Raji (cell line): ENCODE measurements at regions not wholly inside any gene's neighbourhood (a gene's known extent, or its start where the extent isn't known, plus 50 kb on each side); places are given as distances from the start of the nearest gene placed in this dataset.

Source experiments
- POLR2A ChIP-seq: IDR thresholded peaks from 2 replicates; pipeline ENCODE4 v1.6.1; 2011; ENCODE audit warnings: low read depth, low read length, control low read depth; ENCODE audit not compliant: insufficient read depth

DNA sequence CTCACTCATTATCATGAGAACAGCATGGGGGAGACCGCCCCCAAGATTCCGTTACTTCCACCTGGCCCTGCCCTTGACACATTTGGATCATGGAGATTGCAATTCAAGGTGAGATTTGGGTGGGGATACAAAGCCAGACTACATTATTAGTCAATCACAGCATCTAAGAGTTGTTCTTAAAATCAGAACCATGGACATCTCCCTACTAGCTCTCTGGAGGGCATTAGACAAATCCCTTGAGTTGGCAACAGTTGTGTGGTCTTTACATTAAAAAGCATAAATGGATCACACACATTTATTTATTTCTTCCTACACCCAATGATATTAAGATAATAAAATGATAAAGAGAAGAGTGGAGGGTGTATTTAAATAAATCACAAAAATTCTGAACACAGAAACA lies 262.8 kb upstream of the VCX start:
- TF ChIP-seq POLR2A, result no peak

DNA sequence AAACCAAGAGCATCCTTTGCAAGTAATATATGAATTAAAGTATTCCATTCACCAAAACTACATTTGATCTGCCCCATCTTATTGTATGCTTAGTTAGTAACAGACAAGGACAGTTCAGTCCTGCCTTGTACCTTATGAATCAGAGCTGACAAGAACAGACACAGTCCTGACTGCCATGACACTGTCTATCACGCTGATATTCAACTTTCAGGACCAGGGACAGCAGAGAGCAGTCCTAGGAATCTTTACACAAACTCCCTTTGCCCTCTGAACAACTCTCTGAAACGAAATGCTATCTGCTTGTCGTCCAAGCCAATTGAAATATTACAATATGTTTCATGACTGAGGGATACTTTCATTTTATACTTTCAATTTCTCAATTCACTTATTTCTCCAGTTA lies 268.6 kb upstream of the VCX start:
- no peak for TF ChIP-seq POLR2A

GRCh38 chrX:7570432-7571029 lies 272.4 kb upstream of the VCX start:
- no peak for TF ChIP-seq POLR2A

- TF ChIP-seq POLR2A, result no peak
Measured at GRCh38 chrX:7568597-7568996, 274.4 kb upstream of the VCX start.

DNA sequence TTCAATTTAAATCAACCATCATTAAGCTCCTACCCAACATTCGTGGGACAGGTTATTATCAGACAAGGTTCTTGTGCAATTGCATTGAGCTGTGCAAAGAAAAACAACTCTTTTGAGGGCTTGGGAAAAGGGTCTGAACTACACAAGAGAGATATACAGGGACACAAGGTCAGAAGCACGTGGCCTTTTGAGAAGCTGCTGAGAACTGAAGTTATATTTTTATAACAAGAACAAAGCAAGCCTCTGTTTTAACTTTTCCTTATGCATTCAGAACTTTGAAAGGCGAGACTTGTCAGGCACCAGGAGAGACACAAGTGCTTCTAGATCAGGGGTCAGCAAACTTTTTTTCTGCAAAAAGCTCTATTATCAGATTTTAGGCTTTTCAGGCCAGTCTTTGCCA lies 274.8 kb upstream of the VCX start:
- no peak for TF ChIP-seq POLR2A

DNA sequence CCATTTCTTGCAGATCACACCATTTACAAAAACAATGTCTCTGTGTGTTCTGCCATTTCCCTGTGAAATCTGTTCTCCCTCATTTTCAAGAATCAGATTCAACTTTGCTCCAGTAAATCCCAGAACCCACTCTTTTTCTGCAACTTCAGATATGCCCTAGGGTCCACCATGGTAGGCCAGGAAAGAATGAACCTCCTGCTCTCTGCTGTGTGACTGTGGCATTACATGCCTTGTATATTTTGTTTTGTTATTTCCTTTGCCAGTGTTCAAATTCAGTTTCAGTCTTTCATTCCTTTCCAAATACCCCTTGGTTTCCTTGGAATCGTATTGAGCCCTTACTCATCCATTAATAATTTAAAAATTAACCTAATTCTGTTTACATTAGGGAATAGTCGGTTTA lies 290.2 kb upstream of the VCX start:
- TF ChIP-seq POLR2A, result no peak

GRCh38 chrX:7546551-7547080 lies 296.4 kb upstream of the VCX start:
- no peak for TF ChIP-seq POLR2A

GRCh38 chrX:7545564-7545963 lies 297.4 kb upstream of the VCX start:
- TF ChIP-seq POLR2A, result no peak

GRCh38 chrX:7542587-7543380 lies 300.2 kb upstream of the VCX start:
- TF ChIP-seq POLR2A, result no peak

DNA sequence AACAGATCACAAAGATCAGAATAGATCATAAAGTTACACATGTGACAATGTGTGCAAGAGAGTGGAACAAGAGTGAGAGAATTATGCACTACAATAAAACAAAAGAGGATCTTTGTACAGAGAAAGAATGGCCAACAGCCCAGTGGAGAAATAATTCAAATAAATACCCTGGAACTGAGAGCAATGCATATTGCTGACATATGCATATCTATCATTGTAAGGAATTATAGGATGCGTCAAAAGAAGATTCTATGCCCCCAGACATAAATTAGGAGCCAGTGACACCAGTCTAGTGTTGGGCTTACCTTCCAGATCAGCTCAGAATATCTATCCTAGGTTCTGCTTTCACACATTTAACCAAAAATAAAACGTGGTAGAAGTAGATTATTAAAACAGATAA lies 320.1 kb upstream of the VCX start:
- no peak for TF ChIP-seq POLR2A

DNA sequence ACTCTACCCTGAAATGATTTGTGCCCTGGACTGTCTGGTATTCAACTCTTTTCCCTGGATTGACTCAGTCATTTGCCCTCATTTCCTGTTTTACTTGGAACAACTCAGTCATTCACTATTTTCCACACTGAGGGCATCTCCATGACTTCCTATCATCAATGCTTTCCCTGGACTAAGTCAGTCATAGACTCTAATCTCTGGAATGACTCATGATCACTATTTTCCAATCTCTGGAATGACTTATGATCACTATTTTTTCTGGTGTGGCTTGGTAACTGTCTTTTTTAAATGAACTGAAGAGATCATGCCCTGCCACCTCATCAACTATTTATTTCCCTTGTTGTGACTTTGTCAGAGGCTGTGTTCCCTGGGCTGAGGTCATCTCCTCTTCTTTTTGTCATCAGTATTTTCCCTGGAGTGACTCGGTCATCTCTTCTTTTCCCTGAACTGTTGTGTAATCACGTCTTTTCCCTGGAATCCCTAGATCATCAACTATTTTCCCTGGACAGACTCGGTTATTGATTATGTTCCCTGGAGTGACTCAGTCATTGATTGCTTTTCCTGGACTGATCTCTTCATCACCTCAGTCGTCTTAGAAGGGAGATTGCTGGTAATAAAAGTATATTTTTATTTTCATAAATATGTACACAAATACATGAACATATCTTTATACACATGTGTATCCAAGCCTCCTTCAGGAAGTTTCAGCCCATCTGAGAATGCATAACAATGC lies 327.1 kb upstream of the VCX start:
- TF ChIP-seq POLR2A, result no peak

- no peak for TF ChIP-seq POLR2A
Measured at GRCh38 chrX:7514871-7515599, 327.9 kb upstream of the VCX start.

DNA sequence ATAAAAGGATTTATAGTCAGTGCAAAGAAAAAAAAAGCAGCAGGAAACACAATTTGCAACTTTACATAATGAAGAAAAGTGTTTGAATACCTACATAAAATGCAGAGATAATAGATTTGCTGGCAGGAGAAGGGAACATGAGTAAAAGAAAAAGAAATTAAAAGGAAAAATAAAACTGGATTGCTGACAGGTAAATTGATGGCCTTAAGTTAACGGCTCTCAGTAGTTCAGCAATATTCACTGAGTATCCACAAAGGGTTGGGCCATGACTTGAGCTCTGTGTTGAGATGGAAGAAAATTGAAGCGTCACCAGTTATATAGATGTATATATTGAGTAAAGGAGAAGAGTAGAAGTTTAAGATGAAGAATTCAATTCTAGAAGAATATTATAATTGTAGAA lies 330.1 kb upstream of the VCX start:
- no peak for TF ChIP-seq POLR2A

GRCh38 chrX:7503251-7503650 lies 339.7 kb upstream of the VCX start:
- TF ChIP-seq POLR2A, result no peak

DNA sequence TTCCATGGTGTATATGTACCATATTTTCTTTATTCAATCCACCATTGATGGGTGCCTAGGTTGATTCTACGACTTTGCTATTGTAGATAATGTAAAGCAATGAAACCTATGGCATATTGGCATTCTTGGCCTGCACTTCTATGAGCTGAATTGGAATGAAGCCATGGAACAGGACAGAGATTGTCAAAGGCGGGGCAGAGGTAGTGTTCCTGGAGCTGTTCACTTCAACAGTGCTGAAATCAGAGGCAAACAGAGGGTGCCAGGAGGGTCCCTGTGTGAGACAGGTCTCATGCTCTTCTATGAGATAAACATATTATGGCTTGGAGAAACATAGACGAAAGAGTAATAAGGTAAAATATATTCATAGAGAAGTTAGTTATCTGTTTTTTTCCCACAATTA lies 342.6 kb upstream of the VCX start:
- TF ChIP-seq POLR2A, result no peak
